ENCODE measurements at regions not wholly inside any gene's neighbourhood (a gene's known extent, or its start where the extent isn't known, plus 50 kb on each side); places are given as distances from the start of the nearest gene placed in this dataset.

DNA sequence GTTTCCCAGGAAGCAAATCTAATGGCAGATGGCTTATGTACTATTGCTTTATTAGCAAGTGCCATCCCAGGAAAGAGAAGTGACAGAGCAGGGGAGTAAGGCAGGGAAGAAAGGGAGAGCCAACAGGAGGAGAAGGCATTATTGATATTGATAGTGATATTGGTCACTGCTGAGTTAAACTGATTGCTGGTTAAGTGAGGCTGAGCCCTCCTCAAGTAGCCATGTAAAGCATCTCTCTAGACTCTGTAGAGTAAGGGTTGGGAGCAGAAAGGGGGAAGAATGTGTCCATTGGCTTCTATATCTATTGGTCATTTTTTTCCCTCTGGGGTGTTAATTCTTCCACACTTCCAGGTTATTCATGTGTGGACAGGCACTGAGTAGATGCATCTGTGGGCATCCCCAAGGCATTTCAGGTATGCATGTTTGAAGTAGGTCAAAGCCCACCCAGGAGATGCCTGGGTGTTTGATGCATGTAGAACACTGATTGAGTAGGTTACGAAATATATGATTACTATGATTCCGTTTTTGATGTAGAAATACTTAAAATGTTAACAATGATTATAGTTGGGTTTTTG lies 290.5 kb upstream of the DPYD start:
- intact Hi-C loops (cut with micrococcal nuclease): no loop called here

DNA sequence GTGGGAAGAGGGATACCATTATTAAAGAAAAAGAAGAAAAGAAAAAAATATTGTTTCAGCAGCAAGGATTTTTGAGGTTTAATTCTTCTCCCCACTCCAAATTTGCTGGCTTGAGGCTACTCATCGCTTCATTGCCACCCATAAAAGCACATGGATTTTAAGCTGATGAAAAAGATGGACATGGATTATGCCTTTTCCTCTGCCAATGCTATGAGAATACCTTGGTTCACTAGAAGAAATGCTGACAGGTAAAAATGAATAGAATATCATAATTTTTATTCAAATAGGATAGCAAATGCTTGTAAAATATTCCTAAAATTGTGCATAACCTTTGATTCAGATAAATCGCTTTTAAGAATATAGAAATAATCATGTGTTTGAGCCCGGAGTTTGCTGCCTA lies 289.7 kb upstream of the DPYD start:
- intact Hi-C loops (cut with micrococcal nuclease): no loop called here

DNA sequence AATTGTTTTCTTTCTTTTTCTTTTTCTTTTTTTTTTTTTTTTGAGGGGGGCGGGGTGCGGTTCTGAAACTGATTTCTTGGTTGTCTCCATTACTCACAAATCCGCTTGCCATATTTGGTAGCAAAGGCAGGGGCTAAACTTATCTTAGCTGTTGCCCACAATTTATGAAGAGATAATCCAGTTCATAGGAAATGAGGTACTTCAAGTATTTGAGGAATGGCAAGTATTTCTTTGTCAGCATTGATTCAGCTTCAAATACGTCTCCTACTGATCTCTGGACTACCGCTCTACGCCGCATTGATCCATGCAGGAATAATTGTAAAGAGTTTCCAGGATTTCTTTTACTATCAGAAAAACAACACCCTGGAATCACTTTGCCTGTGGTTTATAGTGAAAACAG lies 289.2 kb upstream of the DPYD start:
- intact Hi-C loops (cut with micrococcal nuclease): no loop called here

DNA sequence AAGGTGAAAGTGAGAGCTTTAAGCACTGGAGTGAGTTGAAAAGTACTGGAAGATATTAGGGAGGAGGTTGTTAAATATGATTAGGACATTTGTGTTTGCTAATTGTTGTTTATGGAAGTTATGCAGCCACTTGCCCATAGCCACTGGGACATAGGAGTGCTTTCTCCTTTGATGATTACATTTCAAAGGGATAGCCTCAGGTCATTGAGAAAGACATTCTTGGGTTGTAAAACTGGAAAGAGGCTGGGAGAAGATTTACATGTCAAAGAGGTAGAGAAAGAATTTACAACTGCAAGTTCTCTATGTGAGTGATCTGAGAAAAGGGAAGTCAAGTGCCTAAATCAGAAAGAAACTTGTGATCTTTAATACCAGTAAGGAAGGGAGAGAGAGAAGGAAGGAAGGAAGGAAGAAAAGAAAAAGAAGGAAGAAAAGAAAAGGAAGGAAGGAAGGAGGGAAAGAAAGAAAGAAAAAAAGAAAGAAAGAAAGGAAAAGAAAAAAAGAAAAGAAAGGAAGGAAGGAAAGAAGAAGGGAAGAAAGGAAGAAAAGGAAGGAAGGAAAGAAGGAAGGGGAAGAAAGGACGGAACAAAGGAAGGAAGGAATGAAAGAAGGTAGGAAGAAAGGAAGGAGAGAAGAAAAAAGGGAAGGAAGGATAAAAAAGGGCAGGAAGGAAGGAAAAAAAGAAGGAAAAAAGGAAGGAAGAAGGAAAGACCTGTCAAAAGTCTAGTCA lies 284.6 kb upstream of the DPYD start:
- intact Hi-C loops (cut with micrococcal nuclease): no loop called here

DNA sequence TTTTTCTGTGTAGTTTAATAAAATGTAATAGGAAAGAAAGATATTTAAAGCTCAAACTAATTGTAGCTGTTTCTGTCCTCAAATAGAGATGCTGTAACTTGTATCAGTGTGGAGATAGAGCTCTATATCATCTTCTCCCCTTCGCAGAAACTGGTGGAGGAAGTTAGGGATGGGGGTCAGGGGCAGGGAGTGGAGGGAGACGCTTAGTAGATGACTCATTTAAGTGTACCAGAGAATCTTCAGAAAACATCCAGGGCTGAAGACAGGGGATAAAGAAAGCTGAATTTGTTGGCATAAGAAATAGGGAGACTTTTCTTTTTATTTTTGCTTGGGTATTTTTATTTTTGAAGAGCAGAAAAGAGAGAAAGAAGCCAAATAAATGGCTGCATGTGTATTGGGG lies 282.6 kb upstream of the DPYD start:
- intact Hi-C loops (cut with micrococcal nuclease): no loop called here

DNA sequence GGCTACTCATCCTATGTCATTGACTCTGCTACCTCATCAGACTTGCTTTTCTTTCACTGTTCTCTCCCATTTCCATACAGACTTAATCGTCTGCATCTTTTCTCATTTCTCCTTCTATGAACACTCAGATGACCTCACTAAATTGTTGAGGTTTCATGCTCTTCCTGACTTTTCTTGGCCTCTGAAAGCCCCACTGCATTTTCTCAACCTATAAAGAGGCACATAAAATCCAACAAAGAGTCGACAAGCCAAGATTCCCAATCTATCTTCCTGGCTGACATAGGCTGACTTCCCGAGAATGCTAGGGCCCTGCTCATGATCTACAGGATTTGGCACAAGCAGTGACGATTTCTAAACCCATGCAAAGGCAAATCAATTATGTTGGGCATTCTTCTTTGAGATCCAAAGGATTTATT lies 280.8 kb upstream of the DPYD start:
- intact Hi-C loops (cut with micrococcal nuclease): no loop called here

DNA sequence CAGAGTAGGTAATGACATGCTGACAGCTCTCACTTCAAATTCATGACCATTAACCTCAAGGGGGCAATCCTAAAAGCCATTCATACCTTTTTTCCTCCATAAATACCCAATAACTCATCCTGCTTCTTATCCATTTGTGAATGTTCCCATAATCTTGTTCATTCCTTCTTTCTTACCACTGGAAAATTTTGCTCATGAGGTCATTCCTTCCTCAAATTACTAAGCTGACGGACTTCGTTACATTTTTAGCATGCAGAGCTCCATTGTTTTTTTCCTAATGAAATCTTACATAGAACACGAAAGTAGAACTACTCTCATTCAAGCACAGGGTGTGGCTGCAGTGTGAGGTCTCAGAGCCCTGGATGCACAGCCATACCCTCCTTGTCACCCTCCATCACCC lies 276.5 kb upstream of the DPYD start:
- intact Hi-C loops (cut with micrococcal nuclease): no loop called here

DNA sequence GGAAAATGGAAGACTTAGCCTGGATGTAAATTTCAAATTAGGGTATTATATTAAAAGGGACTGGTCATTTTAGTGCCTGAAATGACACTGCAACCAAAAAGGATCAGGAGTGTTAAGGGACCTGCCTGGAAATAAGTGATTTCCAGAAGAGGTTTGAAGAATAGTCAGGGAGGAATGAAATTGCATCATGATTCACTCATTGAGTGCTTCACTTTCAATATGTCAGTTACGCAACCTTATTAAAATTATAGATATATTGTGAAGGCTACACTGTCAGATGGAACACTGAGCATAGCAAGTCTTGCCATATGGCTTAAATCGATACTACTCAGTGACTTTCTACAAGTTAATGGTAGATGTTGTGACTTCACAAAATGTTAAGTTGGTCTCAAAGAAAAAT lies 275.2 kb upstream of the DPYD start:
- intact Hi-C loops (cut with micrococcal nuclease): no loop called here

DNA sequence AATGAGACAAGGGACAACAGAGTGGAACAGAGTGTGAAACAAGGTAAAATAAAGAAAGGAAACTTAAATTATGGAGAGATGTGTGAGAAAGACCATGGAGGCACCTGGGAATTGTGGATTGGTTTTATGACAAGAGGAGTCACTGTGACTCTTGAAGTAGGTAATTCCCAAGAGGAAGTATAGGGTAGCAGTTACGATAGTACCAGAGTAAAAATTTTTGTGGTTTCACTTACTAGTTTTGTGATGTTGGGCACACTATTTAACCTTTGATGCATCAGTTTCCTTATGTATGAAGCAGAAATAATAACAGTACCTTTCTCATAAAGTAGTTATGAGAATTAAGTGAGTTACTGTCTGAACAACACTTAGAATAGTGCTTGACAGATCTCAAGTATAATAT lies 267.9 kb upstream of the DPYD start:
- intact Hi-C loops (cut with micrococcal nuclease): no loop called here

DNA sequence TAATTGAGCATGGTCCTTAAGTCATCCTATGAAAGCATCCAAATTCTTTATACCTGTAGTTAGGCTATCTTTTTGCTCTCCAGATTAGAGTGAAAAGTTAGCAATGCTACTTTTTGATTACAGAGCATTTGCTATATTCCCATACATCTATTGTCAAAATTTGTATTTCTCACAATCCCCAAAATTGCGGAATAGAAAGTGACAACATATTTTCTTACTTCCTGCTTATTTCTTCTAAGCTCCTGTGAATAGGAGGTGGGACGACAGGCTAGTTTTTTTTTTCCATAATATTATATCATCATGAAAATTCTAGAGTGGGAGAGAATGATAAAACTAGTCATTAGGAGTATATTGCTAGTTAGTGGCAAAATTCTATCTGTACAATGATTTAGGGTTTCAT lies 264.0 kb upstream of the DPYD start:
- intact Hi-C loops (cut with micrococcal nuclease): no loop called here

DNA sequence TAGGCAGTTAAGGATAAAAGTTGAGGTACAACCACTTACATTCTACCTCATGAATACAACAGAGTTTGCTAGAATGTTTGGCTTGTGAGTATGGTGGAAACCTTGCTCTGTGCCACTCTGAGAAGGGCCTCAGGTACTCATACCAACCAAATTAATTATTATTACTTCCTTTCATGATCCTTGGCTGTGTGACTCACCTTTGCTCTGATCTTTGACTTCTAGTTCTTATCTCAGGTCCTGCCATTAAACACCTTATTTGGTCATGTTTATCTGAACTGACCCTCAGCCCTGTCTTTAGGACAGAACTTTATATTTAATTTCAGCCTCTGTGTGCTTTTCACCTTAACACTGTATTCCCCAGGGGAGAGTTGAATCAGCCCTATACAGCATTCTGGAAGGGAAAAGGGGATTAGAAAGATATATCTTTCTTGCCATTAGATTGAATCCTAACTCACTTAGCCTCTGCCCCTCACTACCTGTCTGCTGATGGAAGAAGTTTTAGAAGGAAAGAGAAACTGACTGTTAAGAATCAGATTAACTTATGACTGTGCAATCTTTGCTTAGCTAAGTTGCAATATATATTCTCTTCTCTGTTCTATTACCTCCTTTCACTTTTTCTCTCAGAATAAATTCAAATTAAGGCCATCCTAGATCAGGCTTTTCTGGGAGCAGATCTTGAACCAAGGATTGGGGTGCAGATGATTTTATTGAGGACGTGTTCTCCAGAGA lies 260.4 kb upstream of the DPYD start:
- intact Hi-C loops (cut with micrococcal nuclease): loop anchor here (1.0 kb wide), 1 partner anchor 12 kb away; no protein-coding TSS in a partner anchor

DNA sequence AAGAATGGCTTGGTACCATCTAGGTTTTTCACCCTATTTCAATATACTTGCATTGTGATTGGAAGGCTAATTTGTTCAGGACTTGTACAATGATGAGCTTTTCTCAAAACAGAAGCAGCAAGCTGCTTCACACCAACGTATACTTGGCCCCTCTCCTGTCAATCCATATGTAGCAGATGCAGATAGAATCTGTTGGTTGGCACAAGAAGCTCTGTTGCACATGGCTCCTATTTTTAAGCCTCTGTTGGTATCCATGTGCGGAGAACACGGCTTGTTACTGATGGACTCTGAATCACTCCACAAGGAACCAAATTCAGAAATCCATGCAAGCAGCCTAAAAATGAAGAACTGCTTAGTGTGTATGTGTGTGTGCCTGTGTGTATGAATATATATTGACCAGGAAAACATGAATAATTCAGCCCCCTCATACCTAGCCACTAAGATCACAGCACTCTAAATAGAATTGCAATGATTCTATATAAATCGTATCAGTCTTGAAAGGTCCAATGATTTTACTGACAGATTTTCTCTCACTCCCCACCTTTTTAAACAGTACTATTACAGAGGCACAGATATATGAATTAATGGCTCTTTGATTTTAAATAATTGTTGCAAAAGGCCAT lies 258.4 kb upstream of the DPYD start:
- intact Hi-C loops (cut with micrococcal nuclease): no loop called here

DNA sequence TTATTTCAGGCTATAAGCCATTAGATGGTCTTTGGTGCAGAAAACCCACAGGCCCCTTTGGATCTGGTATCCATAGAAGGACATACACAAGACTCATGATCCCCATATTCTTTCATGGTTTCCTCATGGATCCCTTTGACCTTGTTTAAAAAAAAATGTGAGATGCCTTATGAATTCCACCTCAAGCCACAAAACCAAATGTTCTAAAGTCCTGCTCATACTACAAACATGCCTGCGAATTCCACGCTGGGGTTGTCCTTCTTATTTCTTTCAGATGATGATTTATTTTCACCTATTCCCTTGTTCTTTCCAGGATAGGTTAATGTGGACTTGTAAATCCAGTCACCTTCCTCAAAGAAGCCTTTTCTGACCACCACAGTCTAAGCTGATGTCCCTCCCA lies 256.9 kb upstream of the DPYD start:
- intact Hi-C loops (cut with micrococcal nuclease): no loop called here

DNA sequence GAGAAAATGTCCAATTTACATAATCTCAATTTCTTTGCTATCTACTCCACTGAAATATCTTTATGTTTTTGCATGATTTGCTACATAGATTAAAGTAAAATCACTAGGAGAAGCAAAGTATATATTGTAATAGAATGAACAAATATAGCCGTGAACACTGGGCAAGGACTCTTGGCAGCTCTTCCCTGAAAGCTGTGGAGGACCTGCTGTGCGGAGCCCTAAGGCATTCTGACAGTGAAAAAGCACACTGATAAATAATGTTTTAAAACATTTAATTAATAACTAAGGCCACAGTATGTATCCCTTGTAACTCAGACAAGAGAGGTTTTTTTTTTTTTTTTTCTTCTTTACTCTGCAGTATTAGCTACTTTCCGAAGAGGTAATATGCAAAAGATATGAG lies 256.1 kb upstream of the DPYD start:
- intact Hi-C loops (cut with micrococcal nuclease): no loop called here

DNA sequence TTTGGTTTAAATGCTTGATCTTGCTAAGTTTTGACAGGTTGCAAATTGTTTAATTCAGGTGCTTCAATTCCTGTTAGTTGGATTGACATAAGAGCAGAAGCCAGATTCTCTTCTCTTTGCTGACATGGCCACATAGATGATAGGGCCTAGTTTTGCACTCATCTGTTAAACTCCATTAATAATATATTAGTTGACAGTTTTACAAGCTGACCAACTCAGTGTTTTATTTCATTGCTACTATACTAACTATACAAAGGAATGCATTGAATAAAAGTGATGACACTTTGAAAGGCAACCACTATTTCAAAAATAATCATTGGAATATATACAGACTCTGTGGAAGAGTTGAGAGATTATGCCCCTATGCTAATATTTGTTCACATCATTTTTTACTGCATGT lies 255.6 kb upstream of the DPYD start:
- intact Hi-C loops (cut with micrococcal nuclease): no loop called here

DNA sequence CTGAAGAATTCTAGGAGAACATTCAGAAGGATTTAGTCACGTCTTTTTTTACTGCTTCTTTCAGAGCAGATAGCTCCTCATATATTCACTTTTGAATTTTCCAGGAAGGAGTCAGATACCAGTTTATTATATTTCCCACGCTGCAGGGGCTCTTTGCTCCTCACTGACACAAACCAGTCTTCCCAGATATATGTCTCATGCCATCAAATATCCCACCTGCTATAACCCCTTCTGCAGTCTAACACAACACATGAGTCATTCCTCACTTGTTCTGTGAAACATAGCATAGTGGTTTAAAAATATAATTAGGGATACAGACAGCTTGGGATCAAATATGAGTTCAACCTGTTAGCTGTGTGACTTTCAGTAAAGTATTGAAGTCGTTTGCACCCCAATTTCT lies 251.7 kb upstream of the DPYD start:
- intact Hi-C loops (cut with micrococcal nuclease): no loop called here

DNA sequence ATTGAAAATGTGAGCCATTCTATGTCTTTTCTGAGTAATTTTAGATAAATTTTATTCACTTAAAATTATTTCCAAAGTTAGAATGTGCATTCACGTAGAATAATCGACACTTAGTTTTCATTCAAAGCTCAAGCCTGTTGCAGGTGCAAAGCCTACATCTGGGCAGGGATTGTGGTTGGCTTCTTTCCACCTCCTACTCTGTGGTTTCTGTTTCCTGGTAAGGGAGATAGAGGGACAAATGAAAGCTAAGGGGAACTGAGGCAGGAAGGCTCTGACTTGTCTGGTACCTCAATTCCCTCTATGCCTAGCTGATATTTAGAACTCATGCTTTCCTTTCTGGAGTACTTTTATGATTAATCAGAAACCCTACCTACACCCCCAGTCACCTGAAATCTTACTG lies 251.2 kb upstream of the DPYD start:
- intact Hi-C loops (cut with micrococcal nuclease): no loop called here

DNA sequence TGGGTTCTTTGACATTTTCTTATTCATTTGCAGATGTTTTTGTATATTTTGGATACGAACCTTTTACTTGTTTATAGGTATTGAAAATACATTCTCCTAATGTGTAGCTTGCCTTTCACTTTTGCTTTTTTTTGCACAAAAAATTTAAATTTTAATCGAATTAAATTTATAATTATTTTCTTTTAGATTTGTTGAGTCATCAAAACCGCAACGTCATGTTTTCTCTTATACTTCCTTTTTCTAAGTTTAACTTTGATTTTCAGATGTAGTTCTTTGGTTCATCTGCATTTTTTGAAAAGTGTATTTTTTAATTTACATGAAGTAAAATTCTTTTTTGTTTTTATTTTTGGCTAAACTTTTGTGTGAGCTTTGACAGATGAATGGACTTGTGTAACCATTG lies 243.7 kb upstream of the DPYD start:
- intact Hi-C loops (cut with micrococcal nuclease): no loop called here

DNA sequence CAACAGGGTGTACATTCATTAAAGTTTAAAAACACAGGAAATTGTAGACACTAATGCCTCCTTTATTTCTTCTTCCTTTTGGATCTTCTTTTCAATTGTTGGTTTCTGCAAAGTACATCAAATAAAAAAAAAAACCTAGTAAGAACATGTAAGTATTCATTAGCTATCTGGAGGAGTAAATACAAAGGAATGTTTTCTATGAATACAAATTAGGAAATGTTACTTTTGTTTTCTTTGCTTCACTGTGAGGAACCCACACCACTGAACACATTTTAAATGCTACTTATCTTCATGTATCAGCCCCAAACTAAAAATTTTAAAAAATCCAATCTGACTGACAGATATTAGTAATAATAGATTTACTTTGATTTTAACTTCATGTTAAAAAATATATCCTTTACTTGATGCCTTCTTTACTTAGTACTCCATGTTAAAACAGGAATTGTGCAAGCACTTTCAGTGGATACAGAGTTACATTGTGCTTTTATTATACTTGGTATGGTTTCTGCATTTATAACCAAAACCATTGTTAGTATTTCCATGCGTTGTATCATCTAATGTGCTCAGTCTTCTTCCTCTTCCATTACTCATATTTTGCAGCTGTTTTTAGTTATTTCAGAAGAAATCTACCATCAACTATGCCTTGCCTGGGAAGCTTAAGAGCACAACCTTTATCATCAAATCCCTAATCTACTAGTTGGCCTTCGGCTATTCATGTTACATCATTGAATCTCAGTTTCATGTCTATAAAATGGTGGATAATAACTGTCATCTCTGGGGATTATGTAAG lies 236.9 kb upstream of the DPYD start:
- intact Hi-C loops (cut with micrococcal nuclease): no loop called here

DNA sequence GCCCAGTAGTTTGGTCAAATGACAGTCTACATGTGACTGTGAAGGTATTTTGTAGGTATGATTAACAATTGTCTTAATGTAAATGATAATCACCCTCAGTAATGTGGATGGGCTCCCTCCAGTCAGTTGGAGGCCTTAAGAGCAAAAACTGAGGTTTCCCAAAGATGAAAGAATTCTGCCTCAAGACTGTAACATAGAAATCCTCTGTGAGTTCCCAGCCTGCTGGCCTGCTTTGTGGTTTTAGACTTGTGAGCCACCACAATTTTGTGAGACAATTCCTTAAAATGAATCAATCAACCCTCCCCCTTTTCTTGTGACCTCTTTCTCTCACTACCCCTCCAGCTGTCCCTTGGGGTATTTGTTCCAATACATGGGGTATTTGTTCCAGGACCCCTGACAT lies 226.4 kb upstream of the DPYD start:
- intact Hi-C loops (cut with micrococcal nuclease): no loop called here

DNA sequence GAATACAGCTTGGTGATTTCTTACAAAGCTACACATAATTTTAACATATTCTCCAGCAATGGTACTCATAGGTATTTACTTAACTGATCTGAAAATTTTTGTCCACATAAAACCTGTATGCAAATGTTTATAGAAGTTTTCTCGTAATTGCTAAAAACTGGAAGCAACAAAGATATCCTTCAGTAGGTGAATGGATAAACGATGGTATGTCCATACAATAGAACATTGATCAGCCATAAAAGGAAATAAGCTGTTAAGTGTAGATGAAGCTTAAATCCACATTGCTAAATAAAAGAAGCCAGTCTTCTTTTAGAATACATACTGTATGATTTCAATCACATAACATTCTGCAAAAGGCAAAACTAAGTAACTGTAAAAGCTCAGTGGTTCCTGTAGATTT lies 224.8 kb upstream of the DPYD start:
- intact Hi-C loops (cut with micrococcal nuclease): no loop called here

DNA sequence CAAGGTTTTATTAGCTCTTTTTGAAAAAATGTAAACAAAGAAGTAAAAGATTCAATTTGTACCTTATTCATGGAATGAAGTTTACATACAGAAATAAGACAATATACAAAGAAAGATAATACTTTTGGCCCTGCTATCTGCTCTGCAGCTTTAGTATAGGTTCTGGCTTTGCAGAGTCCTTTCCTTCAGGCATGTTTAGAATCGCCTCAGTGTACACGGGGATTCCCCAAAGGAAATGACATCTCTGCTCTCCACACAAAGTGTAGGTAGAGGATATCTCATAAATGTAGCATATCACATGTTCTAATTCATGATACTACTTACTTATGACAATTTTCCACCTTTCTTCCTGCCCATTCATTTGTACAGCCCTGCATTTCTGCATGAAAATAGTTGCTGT lies 222.6 kb upstream of the DPYD start:
- intact Hi-C loops (cut with micrococcal nuclease): no loop called here

All from T-helper 1 cell treated with Interleukin-12 subunit alpha and Interleukin-12 subunit beta and Interleukin-4 antibody, amounts not matched to agents 30 ng/mL and 1 ng/mL, for 36 hours (primary cell).